ENCODE measurements at regions not wholly inside any gene's neighbourhood (a gene's known extent, or its start where the extent isn't known, plus 50 kb on each side); places are given as distances from the start of the nearest gene placed in this dataset.

DNA sequence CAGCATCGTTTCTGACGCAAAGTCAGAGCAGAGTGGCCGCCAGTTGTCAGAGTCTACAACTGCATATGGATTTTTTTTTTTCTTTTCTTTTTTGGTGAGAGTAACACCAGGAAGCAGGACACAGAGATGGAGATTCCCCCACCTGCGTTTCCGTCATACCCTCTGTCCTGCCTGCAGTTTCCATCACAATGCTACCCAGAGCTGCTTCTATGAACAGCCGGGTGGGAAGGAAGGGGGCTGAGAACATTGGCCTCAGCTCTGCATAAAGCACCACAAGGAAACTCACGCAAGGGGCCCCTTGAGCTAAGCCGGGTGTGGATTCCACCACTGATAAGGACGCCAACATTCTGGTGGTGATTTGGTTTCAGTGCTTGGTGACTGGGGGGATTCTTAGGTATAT, 183.5 kb upstream of the AFDN start:
- Mint-ChIP-seq H3K27me3 (peaks cover 12 to 20% (median 15%) of the 10 kb centered on the region in 5 donors), H3K36me3 (no peaks in the 10 kb centered on the region), H3K9me3 (peaks cover 0 to 12% (median 3%) of the 10 kb centered on the region in 9 donors), H3K4me3 (no peak overlapping the region), H3K4me1 (peaks cover 0 to 3% (median 0%) of the 10 kb centered on the region in 4 donors), H3K27ac (no peak overlapping the region)
- POLR2A ChIA-PET: no interaction called here
- no peak for ATAC-seq
- no peak for DNase-seq

DNA sequence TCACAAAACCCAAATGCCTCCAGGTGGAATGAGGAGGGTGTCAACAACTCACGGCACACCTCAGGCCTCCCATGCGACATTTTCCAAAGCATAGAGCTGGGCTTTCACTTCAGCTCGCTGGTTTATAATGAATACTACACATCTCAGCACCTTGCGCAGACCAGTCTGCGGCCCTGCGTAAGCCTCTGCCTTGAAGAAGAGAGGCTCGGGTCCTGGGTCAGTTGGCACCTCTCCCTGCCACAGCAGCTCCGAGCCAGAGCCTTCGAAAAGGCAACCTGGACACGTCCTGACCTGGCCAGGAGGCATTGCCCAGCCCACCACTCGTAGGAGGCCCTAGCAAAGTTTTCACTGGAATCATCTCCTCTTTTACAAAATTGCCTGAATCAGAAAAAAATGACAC, 183.0 kb upstream of the AFDN start:
- Mint-ChIP-seq H3K4me1 (peaks cover 0 to 3% (median 0%) of the 10 kb centered on the region in 4 donors), H3K27me3 (peaks cover 12 to 20% (median 17%) of the 10 kb centered on the region in 5 donors), H3K4me3 (no peak overlapping the region), H3K27ac (no peak overlapping the region), H3K36me3 (no peaks in the 10 kb centered on the region), H3K9me3 (peaks cover 0 to 12% (median 3%) of the 10 kb centered on the region in 9 donors)
- POLR2A ChIA-PET: no interaction called here
- DNase-seq: no peak
- ATAC-seq: no peak

DNA sequence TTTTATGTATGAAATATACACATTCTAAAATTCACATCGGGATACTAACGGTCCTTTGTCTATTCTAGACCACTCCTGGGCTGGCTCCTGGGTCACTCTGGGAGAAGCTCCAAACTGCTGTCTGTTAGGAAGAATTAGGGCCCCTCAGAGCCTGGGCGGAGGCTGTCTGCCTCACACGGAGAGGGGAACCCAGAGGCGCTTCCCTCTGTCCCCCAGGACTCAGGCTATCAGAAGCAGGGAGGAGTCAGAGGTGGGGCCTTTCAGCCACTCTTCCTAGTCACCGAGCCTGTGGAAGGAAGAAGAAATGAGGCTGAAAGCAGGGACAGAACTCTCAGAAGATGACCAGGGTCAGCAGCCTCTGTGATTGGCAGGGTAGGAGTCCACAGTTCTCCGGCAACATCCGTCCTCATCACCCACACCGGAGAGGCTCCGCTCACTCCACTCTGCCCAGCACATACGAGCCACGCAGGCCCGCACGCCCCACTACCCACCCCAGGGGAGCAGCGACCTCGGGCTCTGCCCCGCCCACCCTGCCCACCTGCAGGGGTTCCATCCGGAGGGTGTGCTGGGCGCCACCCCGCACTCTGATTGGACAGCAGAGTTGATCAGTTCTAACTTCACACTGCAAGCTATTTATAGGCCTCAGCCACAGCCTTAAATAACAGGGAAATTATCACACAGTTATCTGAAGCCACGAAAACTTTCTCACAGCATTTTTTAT, 182.1 kb upstream of the AFDN start:
- peaks cover 13 to 25% (median 19%) of the 10 kb centered on the region in 5 donors for H3K27me3 Mint-ChIP-seq
- no peak for DNase-seq
- peaks cover 0 to 3% (median 0%) of the 10 kb centered on the region in 4 donors for H3K4me1 Mint-ChIP-seq
- no peak overlapping the region for H3K4me3 Mint-ChIP-seq
- no peaks in the 10 kb centered on the region for H3K36me3 Mint-ChIP-seq
- POLR2A ChIA-PET: no interaction called here
- peaks cover 0 to 12% (median 3%) of the 10 kb centered on the region in 9 donors for H3K9me3 Mint-ChIP-seq
- no peak for ATAC-seq
- no peak overlapping the region for H3K27ac Mint-ChIP-seq

DNA sequence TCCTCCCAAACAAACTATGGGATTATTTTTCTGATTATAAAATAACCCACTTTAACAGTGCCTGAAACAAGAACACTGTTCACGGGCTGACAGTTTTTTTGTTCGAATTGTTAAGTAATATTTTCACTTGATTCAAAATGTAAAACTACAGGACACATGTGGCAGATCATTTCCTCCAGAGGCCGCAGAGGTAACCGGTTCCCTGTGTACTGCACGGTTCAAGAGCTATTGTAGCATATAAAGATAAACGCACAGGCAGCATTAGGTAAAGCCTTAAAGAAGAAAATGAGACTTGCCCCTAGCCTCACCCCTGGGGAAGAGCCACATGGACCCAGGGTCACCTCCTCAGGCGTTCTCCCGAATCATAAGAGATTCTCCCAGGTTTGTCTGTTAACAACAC, 181.3 kb upstream of the AFDN start:
- H3K9me3 Mint-ChIP-seq: peaks cover 0 to 12% (median 3%) of the 10 kb centered on the region in 9 donors
- ATAC-seq: no peak
- H3K27me3 Mint-ChIP-seq: peaks cover 15 to 27% (median 20%) of the 10 kb centered on the region in 5 donors
- H3K27ac Mint-ChIP-seq: no peak overlapping the region
- no peak overlapping the region for H3K4me3 Mint-ChIP-seq
- no peaks in the 10 kb centered on the region for H3K36me3 Mint-ChIP-seq
- H3K4me1 Mint-ChIP-seq: peaks cover 0 to 3% (median 0%) of the 10 kb centered on the region in 4 donors
- POLR2A ChIA-PET: no interaction called here
- DNase-seq: no peak

DNA sequence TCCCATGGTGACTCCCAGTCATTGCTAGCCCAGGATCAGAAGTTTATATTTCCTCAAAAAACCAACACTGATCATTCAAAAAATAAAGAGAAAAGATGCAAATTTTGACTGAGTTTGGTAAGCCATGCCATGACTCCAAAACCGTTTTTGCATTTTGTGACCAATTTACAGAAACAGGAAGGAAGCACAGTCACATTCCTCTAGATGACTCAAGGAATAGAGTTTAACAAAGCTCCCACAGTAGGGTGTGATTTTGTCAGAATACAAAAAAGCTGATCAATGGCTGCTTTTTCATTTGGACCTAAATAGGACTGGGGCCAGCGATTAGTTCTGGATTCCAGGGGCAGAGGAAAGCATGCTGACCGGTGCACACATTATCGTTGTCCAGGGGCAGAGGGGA, 179.4 kb upstream of the AFDN start:
- ATAC-seq (no peak), DNase-seq (no peak)
- H3K36me3 Mint-ChIP-seq: no peaks in the 10 kb centered on the region
- peaks cover 15 to 27% (median 20%) of the 10 kb centered on the region in 5 donors for H3K27me3 Mint-ChIP-seq
- H3K4me3 Mint-ChIP-seq: no peak overlapping the region
- POLR2A ChIA-PET: no interaction called here
- peaks cover 0 to 3% (median 0%) of the 10 kb centered on the region in 4 donors for H3K4me1 Mint-ChIP-seq
- H3K9me3 Mint-ChIP-seq: no peaks in the 10 kb centered on the region
- no peak overlapping the region for H3K27ac Mint-ChIP-seq

DNA sequence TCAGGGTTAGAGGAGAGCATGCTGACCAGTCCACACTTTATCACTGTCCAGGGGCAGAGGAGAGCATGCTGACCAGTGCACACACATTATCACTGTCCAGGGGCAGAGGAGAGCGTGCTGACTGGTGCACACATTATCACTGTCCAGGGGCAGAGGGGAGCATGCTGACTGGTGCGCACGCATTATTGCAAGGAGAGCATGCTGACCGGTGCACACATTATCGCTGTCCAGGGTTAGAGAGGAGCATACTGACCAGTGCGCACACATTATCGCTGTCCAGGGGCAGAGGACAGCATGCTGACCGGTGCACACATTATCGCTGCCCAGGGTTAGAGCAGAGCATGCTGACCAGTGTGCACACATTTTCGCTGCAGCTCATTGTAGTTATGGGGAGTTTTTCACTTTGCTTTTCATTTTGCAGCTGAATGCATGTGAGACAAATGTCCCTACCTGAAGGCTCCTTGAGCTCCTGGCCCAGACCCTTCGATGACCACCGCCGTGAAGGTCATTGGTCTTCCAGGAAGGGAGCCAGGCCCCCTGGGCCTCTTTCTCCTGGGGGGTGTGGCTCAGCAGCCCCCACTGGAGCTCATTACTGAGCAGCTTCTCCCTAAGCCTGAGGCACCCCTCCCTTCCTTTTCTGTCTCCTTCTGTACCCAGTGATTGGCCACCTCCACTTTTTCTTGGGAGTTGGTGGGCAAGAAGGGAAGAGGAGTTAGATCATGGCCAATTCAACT, 178.8 kb upstream of the AFDN start:
- no peaks in the 10 kb centered on the region for H3K36me3 Mint-ChIP-seq
- H3K27ac Mint-ChIP-seq: no peak overlapping the region
- DNase-seq: no peak
- no peak overlapping the region for H3K4me3 Mint-ChIP-seq
- POLR2A ChIA-PET: no interaction called here
- no peaks in the 10 kb centered on the region for H3K9me3 Mint-ChIP-seq
- H3K27me3 Mint-ChIP-seq: peaks cover 15 to 27% (median 20%) of the 10 kb centered on the region in 5 donors
- peaks cover 0 to 3% (median 0%) of the 10 kb centered on the region in 4 donors for H3K4me1 Mint-ChIP-seq
- ATAC-seq: no peak

DNA sequence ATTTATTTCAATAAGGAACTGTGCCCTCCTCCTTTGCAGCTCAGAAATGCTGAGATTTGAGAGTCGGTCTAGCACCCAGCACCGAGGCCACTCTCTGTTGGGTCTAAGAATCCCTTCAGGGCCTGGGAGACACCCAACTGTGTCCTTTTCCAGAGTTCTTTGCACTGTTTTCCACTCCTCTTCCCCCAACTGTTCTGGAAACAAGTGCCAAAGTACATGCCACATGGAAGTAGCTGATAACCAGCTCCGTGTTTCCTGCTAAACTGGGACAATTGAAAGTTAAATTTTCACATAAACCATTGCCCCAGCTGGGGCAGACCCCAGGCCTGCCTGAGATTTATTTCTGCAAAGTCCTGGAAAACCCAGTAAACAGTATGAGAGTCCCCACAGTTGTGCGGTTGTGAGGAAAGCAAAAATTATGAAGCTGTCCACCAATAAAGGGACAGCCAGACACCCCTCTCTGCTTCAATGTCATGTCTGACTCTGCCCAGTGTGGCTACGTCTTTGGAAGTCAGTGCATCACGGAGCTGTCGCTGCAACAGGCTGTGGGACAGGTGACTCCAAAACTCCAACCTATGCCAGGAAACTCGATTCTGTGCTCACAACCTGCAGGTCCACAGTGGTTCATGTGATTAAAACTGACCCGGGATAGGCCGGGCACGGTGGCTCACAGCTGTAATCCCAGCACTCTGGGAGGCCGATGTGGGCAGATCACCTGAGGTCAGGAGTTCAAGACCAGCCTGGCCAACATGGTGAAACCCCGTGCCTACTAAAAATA, 178.0 kb upstream of the AFDN start:
- no peaks in the 10 kb centered on the region for H3K36me3 Mint-ChIP-seq
- DNase-seq (no peak), ATAC-seq (no peak)
- peaks cover 0 to 3% (median 0%) of the 10 kb centered on the region in 4 donors for H3K4me1 Mint-ChIP-seq
- POLR2A ChIA-PET: no interaction called here
- H3K27ac Mint-ChIP-seq: no peak overlapping the region
- peaks cover 15 to 27% (median 20%) of the 10 kb centered on the region in 5 donors for H3K27me3 Mint-ChIP-seq
- no peak overlapping the region for H3K4me3 Mint-ChIP-seq
- H3K9me3 Mint-ChIP-seq: peaks cover 0 to 3% (median 0%) of the 10 kb centered on the region in 9 donors

DNA sequence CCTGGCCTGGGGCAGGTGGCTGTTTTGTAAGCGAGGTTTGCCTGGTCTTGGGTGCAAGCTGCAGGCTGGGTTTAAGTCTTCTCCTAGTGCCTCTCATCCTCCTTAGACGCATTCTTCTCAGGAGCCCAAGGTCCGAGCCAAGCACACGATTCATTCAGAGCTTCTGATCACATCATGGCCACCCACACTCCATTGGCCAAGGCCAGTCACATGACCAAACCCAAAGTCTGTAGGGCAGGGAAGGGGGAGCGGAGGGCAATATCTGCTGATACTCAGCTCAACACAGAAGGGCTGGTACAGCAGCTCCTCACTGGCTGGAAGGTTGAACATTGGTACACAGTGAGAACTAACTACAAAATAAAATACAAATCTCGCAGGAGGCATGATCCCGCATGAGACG, 177.2 kb upstream of the AFDN start:
- no peak overlapping the region for H3K4me3 Mint-ChIP-seq

DNA sequence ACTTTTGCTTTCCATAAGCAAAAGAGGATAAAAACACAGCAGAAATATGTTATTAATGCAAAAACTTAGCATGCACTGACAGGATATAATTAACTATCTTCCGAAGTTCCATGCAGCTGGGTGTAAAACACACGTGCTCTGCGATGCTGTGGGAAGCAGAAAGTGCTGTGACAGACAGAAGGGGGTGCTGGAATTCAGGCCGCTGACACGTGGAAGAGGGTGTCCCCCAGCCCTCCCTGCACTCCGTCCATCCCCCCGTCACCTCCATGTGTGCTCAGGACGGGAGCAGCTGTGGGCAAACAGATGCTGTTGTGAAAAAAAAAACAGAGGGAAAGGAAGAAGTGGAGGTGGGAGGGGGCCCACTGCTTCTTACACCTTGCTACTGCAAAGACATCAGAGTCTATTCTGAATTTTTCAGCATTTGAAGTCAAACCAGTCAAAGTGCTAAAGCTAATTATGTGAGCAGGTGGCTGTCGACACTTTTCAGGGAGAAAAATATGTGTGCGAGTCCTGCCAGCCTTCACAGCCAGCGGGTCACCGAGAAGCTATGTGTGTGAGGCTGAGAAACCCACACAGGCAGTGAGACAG, 175.9 kb upstream of the AFDN start:
- Mint-ChIP-seq H3K27me3 (peaks cover 6 to 18% (median 15%) of the 10 kb centered on the region in 5 donors), H3K27ac (no peak overlapping the region), H3K36me3 (no peaks in the 10 kb centered on the region), H3K4me1 (peaks cover 0 to under 1% (median 0%) of the 10 kb centered on the region in 4 donors), H3K4me3 (no peak overlapping the region), H3K9me3 (peaks cover 0 to 3% (median 0%) of the 10 kb centered on the region in 9 donors)
- no peak for ATAC-seq
- POLR2A ChIA-PET: interaction anchor here (0.6 kb wide), 1 partner anchor 1563 kb away, joined by 4 read pairs; no protein-coding TSS in a partner anchor
- no peak for DNase-seq

More for the DNA sequence above, 177.2 kb upstream of the AFDN start:
- Mint-ChIP-seq H3K27ac (no peak overlapping the region), H3K9me3 (peaks cover 0 to 3% (median 0%) of the 10 kb centered on the region in 9 donors), H3K36me3 (no peaks in the 10 kb centered on the region), H3K4me1 (peaks cover 0 to 3% (median 0%) of the 10 kb centered on the region in 4 donors), H3K27me3 (peaks cover 15 to 25% (median 20%) of the 10 kb centered on the region in 5 donors)
- POLR2A ChIA-PET: no interaction called here
- ATAC-seq: no peak
- no peak for DNase-seq

DNA sequence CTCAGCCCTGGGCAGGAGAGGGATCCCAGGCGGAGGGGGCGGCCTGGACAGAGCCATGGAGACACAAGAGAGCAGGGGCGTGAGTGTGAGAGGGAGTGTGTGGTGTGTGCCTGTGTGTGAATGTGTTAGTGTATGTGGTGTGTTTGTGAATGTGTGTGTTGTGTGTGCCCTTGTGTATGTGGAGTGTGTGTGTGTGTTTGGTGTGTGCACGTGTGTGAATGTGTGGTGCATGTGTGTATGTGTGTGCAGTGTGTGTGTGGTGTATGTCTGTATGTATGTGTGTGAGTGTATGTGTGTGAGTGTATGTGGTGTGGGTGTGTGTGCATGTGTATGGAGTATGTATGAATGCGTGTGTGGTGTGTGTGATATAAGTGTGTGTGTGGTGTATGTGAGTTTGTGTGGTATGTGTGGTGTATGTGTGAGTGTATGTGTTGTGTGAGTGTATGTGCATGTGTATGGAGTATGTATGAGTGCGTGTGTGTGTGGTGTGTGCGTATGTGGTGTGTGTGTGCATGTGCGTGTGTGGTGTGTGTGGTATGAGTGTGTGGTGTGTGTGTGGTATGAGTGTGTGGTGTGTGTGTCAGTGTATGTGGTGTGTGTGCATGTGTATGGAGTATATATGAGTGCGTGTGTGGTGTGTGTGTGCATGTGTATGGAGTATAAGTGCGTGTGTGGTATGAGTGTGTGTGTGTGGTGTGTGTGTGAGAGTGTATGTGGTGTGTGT, 175.2 kb upstream of the AFDN start:
- POLR2A ChIA-PET: no interaction called here
- Mint-ChIP-seq H3K4me3 (no peak overlapping the region), H3K27me3 (peaks cover 0 to 18% (median 13%) of the 10 kb centered on the region in 5 donors), H3K9me3 (peaks cover 0 to 3% (median 0%) of the 10 kb centered on the region in 9 donors), H3K27ac (no peak overlapping the region), H3K4me1 (no peaks in the 10 kb centered on the region), H3K36me3 (no peaks in the 10 kb centered on the region)
- DNase-seq (no peak), ATAC-seq (no peak)

DNA sequence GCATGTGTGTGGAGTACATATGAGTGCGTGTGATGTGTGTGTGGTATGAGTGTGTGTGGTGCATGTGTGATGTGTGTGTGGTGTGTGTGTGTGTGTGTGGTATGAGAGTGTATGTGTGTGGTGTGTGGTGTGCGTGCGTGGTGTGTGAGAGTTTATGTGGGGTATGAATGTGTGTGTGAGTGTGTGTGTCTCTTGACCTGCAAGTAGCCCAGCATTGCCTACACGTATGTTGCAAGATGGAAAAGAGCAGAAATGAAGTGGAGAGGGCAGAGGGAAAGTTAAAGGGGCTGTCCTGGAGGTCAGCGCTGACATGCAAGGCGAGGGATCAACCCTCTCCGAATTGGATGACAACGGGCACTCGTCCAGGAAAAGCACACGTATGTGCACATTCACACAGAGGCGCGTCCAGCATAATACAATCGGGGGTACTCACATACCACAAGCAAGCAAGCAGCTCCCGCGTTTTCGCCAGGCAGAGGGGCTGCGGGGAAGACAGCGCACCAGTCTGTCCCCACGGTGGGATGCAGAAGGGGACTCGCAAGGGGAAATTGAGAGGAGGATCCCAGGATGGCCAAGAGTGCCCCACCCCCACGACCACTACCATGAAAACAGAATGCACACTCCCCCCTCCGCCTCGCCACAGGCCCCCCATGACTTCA, 174.5 kb upstream of the AFDN start:
- peaks cover 0 to 17% (median 7%) of the 10 kb centered on the region in 5 donors for H3K27me3 Mint-ChIP-seq
- DNase-seq (no peak), ATAC-seq (no peak)
- POLR2A ChIA-PET: interaction anchor here (0.7 kb wide), 1 partner anchor 25 kb away, joined by 3 read pairs; no protein-coding TSS in a partner anchor
- H3K27ac Mint-ChIP-seq: no peak overlapping the region
- H3K9me3 Mint-ChIP-seq: peaks cover 0 to 3% (median 0%) of the 10 kb centered on the region in 9 donors
- H3K4me3 Mint-ChIP-seq: no peak overlapping the region
- no peaks in the 10 kb centered on the region for H3K36me3 Mint-ChIP-seq
- H3K4me1 Mint-ChIP-seq: no peaks in the 10 kb centered on the region

Data from naive thymus-derived CD8-positive, alpha-beta T cell (primary cell).